ENCODE measurements at regions not wholly inside any gene's neighbourhood (a gene's known extent, or its start where the extent isn't known, plus 50 kb on each side); places are given as distances from the start of the nearest gene placed in this dataset.

DNA sequence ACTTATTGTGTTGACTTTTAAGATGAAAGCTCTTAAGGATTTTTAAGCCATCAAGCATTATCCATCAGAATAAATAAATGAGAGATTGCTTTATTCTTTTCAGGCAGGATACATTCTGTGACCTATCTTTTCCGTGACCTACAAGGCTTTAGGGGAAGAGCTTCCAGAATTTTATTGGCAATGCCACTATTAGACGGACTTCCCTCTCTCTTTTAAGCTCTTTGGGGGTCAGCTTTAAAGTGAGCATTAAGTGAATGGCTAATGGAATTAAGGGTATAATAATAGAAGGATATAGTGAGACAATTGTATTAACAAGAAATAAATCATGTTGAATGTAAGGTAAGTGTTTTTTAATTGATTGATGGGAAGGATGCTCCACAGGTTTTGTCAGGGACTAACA is 273.7 kb downstream of the GPAT3 start:
- WGBS, 2 donors, result 70 to 89% methylated on average over 2 of the region's 2 CpGs
- no peak for DNase-seq
- H3K9me3 ChIP-seq, result no peaks in the 10 kb centered on the region
- no peaks in the 10 kb centered on the region for H3K36me3 ChIP-seq
- intact Hi-C loops (cut with DNase I), result no loop called here
- TF ChIP-seq POLR2A (IDR thresholded peaks at IDR 0.05), result no peak
- TF ChIP-seq, protein P1, sequence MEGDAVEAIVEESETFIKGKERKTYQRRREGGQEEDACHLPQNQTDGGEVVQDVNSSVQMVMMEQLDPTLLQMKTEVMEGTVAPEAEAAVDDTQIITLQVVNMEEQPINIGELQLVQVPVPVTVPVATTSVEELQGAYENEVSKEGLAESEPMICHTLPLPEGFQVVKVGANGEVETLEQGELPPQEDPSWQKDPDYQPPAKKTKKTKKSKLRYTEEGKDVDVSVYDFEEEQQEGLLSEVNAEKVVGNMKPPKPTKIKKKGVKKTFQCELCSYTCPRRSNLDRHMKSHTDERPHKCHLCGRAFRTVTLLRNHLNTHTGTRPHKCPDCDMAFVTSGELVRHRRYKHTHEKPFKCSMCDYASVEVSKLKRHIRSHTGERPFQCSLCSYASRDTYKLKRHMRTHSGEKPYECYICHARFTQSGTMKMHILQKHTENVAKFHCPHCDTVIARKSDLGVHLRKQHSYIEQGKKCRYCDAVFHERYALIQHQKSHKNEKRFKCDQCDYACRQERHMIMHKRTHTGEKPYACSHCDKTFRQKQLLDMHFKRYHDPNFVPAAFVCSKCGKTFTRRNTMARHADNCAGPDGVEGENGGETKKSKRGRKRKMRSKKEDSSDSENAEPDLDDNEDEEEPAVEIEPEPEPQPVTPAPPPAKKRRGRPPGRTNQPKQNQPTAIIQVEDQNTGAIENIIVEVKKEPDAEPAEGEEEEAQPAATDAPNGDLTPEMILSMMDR (IDR thresholded peaks at IDR 0.05), result no peak
- H3K27me3 ChIP-seq, result no peaks in the 10 kb centered on the region
- H3K27ac ChIP-seq, result no peak overlapping the region
- no peaks in the 10 kb centered on the region for H3K4me1 ChIP-seq
- no peak overlapping the region for H3K4me3 ChIP-seq (replicated peaks in 1 of 3)

- Histone ChIP-seq H3K4me1 (no peaks in the 10 kb centered on the region), H3K27me3 (no peaks in the 10 kb centered on the region), H3K36me3 (no peaks in the 10 kb centered on the region), H3K4me3 (replicated peaks in 1 of 3) (no peak overlapping the region), H3K9me3 (no peaks in the 10 kb centered on the region), H3K27ac (no peak overlapping the region)
- WGBS, 2 donors, result 48 to 74% methylated on average over 2 of the region's 2 CpGs
- intact Hi-C loops (cut with DNase I), result no loop called here
- no peak for DNase-seq
- TF ChIP-seq POLR2A (IDR thresholded peaks at IDR 0.05), result no peak
- TF ChIP-seq, protein P1 (IDR thresholded peaks at IDR 0.05), result no peak
Measured at GRCh38 chr4:83793481-83793880, 257.6 kb downstream of the GPAT3 start.

DNA sequence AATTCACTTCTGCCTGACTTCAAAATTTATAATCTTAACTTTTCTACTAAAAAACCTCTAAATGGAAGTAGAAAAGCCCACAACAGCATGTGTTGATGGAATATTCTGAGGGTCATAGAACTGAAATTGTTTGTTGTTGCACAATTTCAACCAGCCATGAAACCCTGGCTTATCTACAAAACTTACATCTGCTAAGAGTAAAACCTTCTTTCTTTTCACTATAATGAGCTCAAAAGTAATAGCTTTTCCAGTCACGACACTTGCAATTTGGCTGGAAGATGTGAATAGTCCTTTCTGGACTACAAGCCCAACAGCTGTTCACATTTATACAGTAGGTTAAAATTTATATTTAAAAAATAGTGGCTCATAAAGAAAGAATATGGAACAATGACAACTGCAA is 250.0 kb downstream of the GPAT3 start:
- H3K4me1 ChIP-seq, result no peaks in the 10 kb centered on the region
- no peaks in the 10 kb centered on the region for H3K36me3 ChIP-seq
- DNase-seq, result no peak
- intact Hi-C loops (cut with DNase I), result no loop called here
- no peak overlapping the region for H3K27ac ChIP-seq
- no peaks in the 10 kb centered on the region for H3K9me3 ChIP-seq
- WGBS, 2 donors, result 84 to 94% methylated on average over 1 of the region's 1 CpG
- no peak for TF ChIP-seq POLR2A (IDR thresholded peaks at IDR 0.05)
- TF ChIP-seq, protein P1 (IDR thresholded peaks at IDR 0.05), result no peak
- no peaks in the 10 kb centered on the region for H3K27me3 ChIP-seq
- H3K4me3 ChIP-seq (replicated peaks in 1 of 3), result no peak overlapping the region

DNA sequence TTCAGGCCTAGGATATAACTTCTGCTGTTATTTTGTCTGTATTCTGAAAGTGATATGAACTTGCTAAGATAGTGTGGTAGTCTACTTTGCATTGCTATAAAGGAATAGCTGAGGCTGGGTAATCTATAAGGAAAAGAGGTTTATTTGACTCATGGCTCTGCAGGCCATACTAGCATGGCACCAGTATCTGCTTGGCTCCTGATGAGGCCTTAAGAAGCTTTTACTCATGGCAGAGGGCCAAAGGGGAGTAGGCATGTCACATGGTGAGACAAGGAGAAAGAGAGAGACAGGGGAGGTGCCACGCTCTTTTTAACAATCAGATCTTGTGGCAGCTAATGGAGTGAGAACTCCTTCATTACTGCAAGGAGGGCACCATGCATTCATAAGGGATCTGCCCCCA is 247.3 kb downstream of the GPAT3 start:
- H3K4me1 ChIP-seq, result no peaks in the 10 kb centered on the region
- no peak overlapping the region for H3K4me3 ChIP-seq (replicated peaks in 1 of 3)
- TF ChIP-seq POLR2A (IDR thresholded peaks at IDR 0.05), result no peak
- TF ChIP-seq, protein P1 (IDR thresholded peaks at IDR 0.05), result no peak
- no peaks in the 10 kb centered on the region for H3K36me3 ChIP-seq
- H3K27me3 ChIP-seq, result no peaks in the 10 kb centered on the region
- no peak overlapping the region for H3K27ac ChIP-seq
- 94 to 95% methylated on average over 1 of the region's 1 CpG for WGBS, 2 donors
- H3K9me3 ChIP-seq, result no peaks in the 10 kb centered on the region
- intact Hi-C loops (cut with DNase I), result loop anchor here (5.0 kb wide), 1 partner anchor 111 kb away; no protein-coding TSS in a partner anchor
- DNase-seq, result no peak

GRCh38 chr4:83782591-83782990 is 246.7 kb downstream of the GPAT3 start:
- Histone ChIP-seq H3K27me3 (no peaks in the 10 kb centered on the region), H3K4me3 (replicated peaks in 1 of 3) (no peak overlapping the region), H3K9me3 (no peaks in the 10 kb centered on the region), H3K4me1 (no peaks in the 10 kb centered on the region), H3K36me3 (no peaks in the 10 kb centered on the region), H3K27ac (no peak overlapping the region)
- 75 to 79% methylated on average over 6 of the region's 6 CpGs for WGBS, 2 donors
- no peak for TF ChIP-seq POLR2A (IDR thresholded peaks at IDR 0.05)
- TF ChIP-seq, protein P1 (IDR thresholded peaks at IDR 0.05), result no peak
- intact Hi-C loops (cut with DNase I), result loop anchor here (5.0 kb wide), 1 partner anchor 110 kb away; no protein-coding TSS in a partner anchor
- no peak for DNase-seq
